Esophagus squamous epithelium (tissue), 4 donors: ENCODE measurements at regions not wholly inside any gene's neighbourhood (a gene's known extent, or its start where the extent isn't known, plus 50 kb on each side); places are given as distances from the start of the nearest gene placed in this dataset.

Source experiments
- POLR2A ChIP-seq, 4 donors: fragments of 450-650 bp; IDR thresholded peaks; one replicate each; pipeline ENCODE4 v1.6.1; 2017; ENCODE audit warnings: antibody characterized with exemption in 4 of 4, mild to moderate bottlenecking in 4 of 4, moderate library complexity in 3 of 4
- TF ChIP-seq, protein P1 (sequence below), 6 experiments: fragments of 450-650 bp in 4 of 6; fragments of 200-600 bp in 2 of 6; sonication (generic) in 2 of 6; IDR thresholded peaks; one replicate each; pipeline ENCODE4 v1.5.1; 2016 to 2019; ENCODE audit warnings: antibody characterized with exemption in 6 of 6, mild to moderate bottlenecking in 4 of 6, moderate library complexity in 4 of 6

DNA sequence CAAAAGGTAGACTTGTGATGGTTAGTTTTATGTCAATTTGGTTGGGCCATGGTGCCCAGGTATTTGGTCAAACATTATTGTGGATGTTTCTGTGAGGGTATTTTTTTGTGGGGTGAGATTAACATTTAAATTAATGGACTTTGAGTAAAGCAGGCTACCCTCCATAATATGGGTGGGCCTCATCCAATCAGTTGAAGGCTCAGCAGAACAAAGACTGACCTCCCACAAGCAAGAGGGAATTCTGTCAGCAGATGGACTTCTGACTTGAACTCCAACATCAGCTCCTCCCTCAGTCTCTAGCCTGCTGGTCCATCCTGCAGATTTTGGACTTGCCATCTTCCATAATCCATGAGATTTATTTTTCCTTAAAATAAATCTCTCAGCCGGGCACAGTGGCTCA lies 55.6 kb upstream of the BNC1 start:
- TF ChIP-seq, protein P1, sequence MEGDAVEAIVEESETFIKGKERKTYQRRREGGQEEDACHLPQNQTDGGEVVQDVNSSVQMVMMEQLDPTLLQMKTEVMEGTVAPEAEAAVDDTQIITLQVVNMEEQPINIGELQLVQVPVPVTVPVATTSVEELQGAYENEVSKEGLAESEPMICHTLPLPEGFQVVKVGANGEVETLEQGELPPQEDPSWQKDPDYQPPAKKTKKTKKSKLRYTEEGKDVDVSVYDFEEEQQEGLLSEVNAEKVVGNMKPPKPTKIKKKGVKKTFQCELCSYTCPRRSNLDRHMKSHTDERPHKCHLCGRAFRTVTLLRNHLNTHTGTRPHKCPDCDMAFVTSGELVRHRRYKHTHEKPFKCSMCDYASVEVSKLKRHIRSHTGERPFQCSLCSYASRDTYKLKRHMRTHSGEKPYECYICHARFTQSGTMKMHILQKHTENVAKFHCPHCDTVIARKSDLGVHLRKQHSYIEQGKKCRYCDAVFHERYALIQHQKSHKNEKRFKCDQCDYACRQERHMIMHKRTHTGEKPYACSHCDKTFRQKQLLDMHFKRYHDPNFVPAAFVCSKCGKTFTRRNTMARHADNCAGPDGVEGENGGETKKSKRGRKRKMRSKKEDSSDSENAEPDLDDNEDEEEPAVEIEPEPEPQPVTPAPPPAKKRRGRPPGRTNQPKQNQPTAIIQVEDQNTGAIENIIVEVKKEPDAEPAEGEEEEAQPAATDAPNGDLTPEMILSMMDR (IDR thresholded peaks at IDR 0.05): no peak
- no peak for TF ChIP-seq POLR2A (IDR thresholded peaks at IDR 0.05)
